Stimulated activated CD4-positive, alpha-beta T cell treated with anti-CD3 and anti-CD28 coated beads, Interleukin-4, amount 100 ng/mL, for 48 hours (primary cell): ENCODE measurements at regions not wholly inside any gene's neighbourhood (a gene's known extent, or its start where the extent isn't known, plus 50 kb on each side); places are given as distances from the start of the nearest gene placed in this dataset.
"Not testable (repeated sequence)": the region's sequence is repeated elsewhere in the genome, so short reads cannot be mapped to it uniquely, and the experiment has no call there.

Experiments used
- DNase-seq, 2 donors: peaks; one replicate each; pipeline ENCODE4 v3.0.0-alpha.2; 2020; ENCODE audit warnings: low read depth in 2 of 2

DNA sequence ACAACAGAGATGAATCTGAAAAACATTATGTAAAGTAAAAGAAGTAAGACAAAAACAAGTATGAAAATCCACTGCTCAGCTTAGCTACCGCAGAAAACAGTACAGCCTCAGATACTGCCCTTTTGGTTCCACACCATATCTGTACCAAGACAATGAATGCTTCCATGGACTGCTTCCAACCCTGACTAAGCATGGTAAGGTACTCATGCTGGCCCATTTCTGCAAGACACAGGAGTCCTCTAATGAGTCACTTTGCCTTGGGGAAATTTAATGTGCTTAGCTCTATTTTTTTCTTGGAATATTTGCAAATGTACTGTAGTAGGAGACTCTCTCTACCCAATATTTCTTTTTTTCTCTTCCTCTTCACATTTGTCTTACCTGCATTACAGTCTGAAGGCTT is 931.7 kb upstream of the HS3ST1 start:
- no peak for DNase-seq

- DNase-seq: no peak
Measured at GRCh38 chr4:12359420-12359819, 930.7 kb upstream of the HS3ST1 start.

- DNase-seq: not testable (repeated sequence)
Measured at GRCh38 chr4:12333083-12333482, 904.4 kb upstream of the HS3ST1 start.

DNA sequence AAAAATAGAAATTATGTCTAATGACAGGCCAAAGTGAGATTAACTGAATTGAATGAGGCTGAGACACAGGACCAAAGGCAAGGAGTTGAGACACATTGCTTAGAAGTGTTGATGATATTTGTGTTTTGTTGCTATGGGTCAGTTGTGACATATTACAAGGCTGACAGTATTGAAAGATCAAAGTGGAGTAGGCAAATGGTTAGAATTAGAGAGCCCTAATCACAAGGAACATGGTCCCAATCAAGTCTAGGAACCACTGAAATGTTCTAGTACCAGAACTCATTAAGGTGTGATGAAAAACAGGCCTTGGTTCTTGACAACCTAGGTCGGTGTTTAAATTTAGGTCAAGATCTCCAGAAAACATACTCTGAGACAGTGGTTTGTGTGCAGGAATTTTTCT is 896.3 kb upstream of the HS3ST1 start:
- no peak for DNase-seq

GRCh38 chr4:12319765-12320164 is 891.1 kb upstream of the HS3ST1 start:
- no peak for DNase-seq

- DNase-seq: no peak
Measured at GRCh38 chr4:12304905-12305304, 876.2 kb upstream of the HS3ST1 start.

DNA sequence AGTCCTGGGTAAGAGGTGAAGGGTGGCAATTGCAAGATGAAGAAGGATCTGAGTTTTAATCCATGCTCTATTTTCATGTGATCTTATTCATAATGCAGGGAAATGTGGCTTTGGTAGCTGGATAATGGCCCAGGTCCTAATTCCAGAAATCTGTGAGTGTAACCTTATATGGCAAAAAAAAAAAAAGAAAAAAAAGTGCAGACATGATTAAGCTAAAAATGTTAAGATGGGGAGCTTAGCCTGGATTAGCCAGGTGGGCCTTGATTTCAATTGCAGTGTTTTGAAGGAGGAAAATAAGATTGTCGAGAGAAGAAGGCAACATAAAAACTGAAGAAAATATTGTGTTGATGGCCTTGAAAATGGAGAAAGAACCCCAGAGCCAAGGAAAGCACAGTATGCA is 867.7 kb upstream of the HS3ST1 start:
- DNase-seq: no peak

GRCh38 chr4:12293906-12294525 is 865.3 kb upstream of the HS3ST1 start:
- no peak for DNase-seq

- DNase-seq: no peak
Measured at GRCh38 chr4:12286351-12286750, 857.7 kb upstream of the HS3ST1 start.

DNA sequence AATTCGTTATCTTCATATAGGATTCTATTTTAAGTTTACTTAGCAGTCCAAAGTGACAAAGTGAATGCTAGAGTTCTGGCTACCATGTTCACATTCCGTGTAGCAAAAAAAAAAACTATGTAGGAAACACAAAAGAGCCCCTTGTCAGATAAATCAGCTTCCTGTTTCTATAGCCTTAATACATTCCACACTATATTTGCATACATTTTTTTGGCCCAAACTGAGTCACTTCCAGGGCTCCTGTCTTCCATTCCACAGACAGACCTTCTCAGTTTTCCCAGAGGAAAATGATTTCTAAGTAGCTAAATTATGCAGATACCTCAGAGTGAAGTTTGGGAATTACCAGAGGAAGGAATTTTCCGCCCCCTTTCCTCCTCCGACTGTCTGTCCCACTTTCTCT is 841.9 kb upstream of the HS3ST1 start:
- no peak for DNase-seq

DNA sequence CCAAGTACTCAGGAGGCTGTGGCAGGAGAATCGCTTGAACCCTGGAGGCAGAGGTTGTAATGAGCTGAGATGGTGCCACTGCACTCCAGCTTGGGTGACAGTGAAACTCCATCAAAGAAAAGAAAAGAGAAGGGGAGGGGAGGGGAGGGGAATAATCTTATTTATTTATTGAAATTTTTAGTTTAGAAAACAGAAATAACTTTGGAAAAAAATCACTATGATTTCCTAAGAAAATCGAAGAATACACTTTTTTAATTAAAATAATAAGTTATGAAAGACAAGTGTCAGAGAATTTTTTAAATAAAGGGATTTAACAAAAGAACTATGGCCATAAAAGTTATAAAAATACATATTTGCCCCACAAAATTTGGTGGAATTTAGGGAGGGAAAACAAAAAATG is 836.9 kb upstream of the HS3ST1 start:
- DNase-seq: no peak

DNA sequence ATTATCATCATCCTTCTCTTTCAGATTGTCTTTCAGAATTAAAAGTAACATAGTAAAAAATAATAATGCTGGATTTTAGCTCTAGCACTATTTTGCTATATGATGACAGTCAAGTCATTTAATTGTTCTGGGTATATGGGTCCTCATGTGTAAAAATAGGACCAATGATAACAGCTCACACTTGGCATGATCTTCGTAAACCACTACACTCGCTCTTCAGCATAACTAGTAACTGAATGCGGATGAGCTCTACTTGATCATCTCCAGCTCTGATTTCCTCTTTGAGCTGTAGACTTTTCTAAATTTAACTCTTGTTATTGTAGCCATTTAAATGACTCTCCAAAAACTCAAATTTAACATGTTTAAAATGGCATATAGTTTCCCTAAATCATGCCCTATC is 831.8 kb upstream of the HS3ST1 start:
- no peak for DNase-seq

DNA sequence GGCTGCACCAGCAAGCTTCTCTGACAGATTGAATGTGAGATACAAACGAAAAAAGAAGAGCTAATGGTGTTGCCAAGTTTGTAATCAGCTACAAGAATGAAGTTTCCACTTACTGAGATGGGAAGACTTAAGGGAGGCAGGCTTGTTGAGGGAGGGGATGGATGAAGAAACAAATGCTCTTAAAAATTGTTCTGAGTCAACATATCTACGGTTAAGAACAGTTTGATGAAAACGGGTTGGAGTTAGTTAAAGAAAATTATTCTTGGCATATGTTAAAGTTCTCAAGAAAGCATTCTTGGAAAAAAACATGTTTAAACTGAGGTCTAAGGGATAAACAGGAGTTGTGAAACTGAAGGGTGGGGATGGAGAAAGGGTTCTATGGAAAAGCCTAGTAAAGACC is 816.3 kb upstream of the HS3ST1 start:
- DNase-seq: no peak

GRCh38 chr4:12242354-12242753 is 813.7 kb upstream of the HS3ST1 start:
- no peak for DNase-seq

DNA sequence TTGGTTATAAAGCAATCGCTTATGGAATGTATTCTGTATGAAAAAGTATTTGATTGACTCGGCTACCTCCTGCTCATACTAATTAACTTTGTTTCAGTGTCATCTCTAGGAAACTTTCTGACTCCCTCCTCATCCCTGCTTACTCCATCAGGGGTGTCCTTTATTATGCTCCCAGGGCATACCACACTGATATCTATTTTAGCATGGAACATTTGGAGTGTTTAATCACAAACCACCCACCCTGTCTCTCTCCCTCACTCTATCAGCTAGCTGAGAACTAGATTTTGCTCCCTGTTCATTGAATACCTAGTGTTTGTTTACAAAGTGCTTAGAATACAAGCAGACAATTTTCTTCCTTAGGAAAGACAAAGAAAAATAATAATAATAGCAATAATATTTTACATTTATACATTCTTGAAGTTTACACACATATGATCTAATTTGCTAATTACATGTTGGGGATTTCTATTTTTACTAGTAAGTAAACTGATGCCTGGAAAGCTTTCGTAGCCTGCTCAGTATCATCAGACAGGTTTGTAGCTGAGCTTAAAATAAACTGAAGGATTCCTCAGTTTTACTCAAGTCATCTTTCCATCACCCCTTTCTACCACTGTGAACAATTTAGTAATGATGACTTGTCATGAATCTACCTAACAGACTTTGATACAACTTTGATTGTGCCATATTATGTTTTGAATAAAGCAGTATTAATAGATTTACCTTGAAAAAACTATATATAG is 811.4 kb upstream of the HS3ST1 start:
- DNase-seq: no peak

DNA sequence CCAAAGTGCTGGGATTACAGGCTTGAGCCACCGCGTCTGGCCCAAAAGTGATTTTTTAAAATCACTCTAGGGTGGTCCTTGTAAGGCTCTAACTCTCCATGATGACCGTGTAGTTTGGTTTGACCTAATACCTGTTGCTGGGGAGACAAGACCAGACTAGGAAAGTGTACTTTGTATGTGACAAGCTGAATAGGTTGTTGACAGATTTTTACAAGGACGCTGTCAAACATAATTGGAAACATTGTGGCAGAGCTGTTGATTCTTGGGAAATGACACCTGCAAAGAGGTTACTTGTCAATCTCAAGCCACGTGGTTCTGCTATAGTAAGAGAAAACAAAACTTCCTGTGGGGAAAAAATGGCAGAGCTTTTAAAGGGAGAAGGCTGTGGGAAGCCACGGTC is 802.4 kb upstream of the HS3ST1 start:
- DNase-seq: no peak

DNA sequence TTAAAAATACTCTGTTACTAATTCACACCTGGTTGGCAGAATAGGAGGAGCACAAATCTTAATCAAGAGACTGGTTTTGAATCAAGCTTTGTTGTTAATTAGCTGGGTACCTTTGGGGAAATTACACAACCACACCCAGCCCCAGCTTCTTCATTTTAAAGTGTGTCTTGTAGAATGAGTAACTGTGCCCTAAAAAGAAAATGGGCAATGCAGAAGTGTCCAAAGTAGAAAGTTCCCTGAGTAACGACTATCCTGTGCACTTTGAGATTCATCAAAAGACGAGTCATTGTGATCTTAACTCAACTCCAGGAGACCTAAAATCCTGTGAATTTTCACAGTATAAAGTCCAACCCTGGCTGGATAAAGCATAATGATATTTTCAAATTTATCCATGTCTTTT is 792.3 kb upstream of the HS3ST1 start:
- no peak for DNase-seq

- no peak for DNase-seq
Measured at GRCh38 chr4:12211636-12212035, 782.9 kb upstream of the HS3ST1 start.

DNA sequence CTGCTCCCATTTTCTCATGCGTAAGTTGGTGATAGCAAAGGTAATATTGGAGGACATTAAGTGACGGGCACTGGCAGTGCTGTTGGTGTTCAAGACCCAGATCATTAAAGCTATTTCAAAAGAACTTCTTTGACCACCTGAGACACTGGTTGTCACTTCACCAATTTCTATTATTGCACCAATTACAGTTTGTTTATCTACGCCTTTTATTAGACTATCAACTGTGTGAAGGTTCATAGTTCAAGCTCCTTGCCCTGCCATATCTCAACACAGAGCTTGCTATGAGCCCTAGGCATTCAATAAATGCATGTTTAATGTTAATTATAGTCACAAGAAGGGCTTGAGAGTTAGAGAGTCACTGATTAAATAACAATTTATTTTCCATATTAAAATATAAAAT is 778.7 kb upstream of the HS3ST1 start:
- DNase-seq: no peak

DNA sequence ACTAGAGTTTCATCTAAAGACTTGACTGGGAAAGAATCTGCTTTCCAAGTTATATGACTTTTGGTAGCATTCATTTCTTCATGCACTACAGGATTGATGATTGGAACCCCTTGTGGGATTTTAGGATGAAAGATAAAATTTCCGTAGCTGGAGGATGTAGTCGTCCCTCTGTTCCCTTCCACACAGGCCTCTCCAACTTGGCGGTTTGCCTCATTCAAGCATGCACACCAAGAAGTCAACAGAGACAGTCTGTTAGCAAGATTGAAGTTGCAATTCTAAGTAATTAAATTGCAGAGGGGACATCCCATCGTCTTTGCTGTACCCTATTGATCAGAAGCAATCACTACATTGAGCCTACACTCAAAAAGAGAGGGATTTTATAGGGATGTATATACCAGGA is 777.4 kb upstream of the HS3ST1 start:
- no peak for DNase-seq

DNA sequence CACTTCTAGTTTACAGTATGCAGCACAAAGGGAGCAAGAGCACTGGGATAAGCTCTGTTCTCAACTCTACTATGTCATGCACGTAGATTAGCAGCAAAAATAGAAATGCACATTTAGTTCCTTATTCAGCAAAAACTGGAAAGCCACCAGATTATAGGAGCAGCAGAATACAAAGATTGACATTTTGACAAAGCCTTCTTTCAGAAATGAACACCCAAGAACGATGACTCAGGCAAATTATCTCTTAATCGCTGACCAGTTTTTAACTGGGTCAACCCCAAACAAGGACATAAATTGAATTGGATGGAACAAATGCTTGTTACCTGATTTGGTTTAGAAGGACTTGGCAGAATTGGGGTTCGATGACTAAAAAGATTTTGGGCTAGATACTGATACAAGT is 775.3 kb upstream of the HS3ST1 start:
- DNase-seq: no peak

DNA sequence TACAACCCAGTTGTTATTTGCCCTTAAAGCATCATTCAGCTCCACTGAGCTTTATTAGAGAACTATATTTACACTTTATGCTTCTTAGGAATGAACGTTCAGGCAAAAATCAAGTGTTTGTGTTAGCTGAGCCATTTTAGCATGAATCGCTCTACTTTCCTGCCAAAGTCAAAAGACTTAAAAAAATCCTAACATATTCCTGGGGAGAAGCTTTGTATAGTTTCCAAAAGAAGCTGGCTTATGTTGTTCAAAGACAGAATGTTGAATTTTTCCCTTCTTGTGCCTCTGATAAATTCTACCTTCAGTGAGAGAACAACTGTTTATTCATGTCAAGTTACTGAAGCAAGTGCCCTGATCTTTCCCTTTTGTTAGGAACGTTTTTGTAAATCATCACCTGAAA is 771.5 kb upstream of the HS3ST1 start:
- no peak for DNase-seq

DNA sequence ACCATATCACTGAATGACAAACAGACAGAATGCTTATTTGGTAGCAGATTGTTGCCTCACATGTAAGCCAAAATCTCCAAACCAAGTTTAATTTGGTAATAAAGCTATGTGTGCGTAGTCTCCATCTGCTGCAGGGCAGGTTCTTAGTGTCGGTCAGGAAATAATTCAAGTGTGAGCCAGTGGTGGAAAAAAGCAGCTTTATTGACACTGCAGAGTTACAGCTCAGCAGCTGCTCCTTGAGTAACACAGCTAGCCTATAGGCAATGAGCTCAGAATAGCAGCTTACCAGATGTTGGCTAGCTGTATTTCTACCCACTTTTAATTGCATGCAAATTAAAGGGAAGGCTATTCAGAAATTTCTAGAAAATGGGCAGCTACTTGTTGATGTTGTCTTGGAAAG is 757.8 kb upstream of the HS3ST1 start:
- DNase-seq: no peak
